Mesodermal cell (in vitro differentiated cells): ENCODE measurements at regions not wholly inside any gene's neighbourhood (a gene's known extent, or its start where the extent isn't known, plus 50 kb on each side); places are given as distances from the start of the nearest gene placed in this dataset.
"Not testable (repeated sequence)": the region's sequence is repeated elsewhere in the genome, so short reads cannot be mapped to it uniquely, and the experiment has no call there.

Experiments
- H3K27ac ChIP-seq: 2 replicates; pipeline ENCODE4 v1.7.0; 2013; ENCODE audit warnings: mild to moderate bottlenecking, low read depth, low read length, moderate library complexity; ENCODE audit not compliant: severe bottlenecking
- H3K36me3 ChIP-seq: 2 replicates; pipeline ENCODE4 v1.7.1; 2013; ENCODE audit warnings: mild to moderate bottlenecking, low read length, moderate library complexity; ENCODE audit not compliant: control insufficient read depth, insufficient read depth
- H3K4me1 ChIP-seq: one replicate; pipeline ENCODE4 v1.7.1; 2013; ENCODE audit warnings: mild to moderate bottlenecking, low read length; ENCODE audit not compliant: insufficient read depth, control insufficient read depth, poor library complexity, severe bottlenecking
- H3K4me3 ChIP-seq: 2 replicates; pipeline ENCODE4 v1.7.0; 2013; ENCODE audit warnings: low read length, control low read depth, mild to moderate bottlenecking; ENCODE audit not compliant: insufficient read depth, poor library complexity, severe bottlenecking; ENCODE audit errors: extremely low read depth
- H3K9me3 ChIP-seq: 2 replicates; pipeline ENCODE4 v1.7.1; 2013; ENCODE audit warnings: mild to moderate bottlenecking, low read length, moderate library complexity; ENCODE audit not compliant: control insufficient read depth
- WGBS, 2 experiments: methylation state at CpG; one replicate each; pipeline ENCODE4 v1.1.5; 2013; ENCODE audit warnings: missing lambda C conversion rate in 2 of 2; ENCODE audit not compliant: insufficient coverage in 2 of 2; 5-methylcytosine and 5-hydroxymethylcytosine counted together

DNA sequence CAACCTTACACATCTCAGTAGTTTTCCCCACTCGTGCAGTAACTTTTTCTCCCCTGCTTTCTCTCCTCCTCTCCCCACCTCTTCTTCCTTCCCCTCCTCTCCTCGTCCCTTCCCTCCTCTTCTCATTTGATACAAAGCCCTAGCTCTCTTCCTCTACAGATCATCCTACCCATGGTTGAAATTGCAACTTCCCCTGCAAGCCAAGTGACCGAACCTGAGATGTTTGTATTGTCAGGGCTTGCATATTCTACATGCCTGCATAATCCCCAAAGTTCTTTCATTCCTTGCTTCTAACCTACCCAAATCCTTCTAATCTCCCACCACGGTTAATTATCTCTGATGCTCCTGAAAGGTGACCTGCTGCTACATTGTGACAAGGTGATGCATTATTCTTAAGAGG, 408.6 kb upstream of the AMELY start:
- H3K4me3 ChIP-seq, H3K9me3 ChIP-seq, H3K4me1 ChIP-seq, H3K27ac ChIP-seq: not testable (repeated sequence)
- H3K36me3 ChIP-seq, result peaks cover 26% of the 10 kb centered on the region
- no CpG with 5 or more reads among the region's 4 CpGs for WGBS, 2 experiments

DNA sequence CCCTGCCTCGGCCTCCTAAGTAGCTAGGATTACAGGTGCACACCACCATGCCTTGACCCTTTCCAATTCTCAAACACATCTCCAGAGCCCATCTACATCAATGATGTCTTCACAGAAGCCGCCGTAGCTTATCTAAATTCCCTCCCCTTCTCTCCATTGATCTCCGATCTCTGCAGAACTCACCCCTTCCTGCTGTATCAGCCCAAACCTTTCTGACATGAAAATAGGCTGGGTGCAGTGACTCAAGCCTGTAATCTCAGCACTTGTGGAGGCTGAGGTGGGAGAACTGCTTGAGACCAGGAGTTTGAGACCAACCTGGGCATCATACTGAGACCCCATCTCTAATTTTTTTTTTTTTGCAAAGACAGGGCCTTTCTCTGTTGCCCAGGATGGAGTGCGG, 406.6 kb upstream of the AMELY start:
- no peaks in the 10 kb centered on the region for H3K9me3 ChIP-seq
- no peak overlapping the region for H3K27ac ChIP-seq
- 97% methylated on average over 3 of the region's 5 CpGs; no CpG with 5 or more reads in 1 of the 2 experiments for WGBS, 2 experiments
- H3K4me3 ChIP-seq, result no peak overlapping the region
- peaks cover 24% of the 10 kb centered on the region for H3K36me3 ChIP-seq
- no peaks in the 10 kb centered on the region for H3K4me1 ChIP-seq

DNA sequence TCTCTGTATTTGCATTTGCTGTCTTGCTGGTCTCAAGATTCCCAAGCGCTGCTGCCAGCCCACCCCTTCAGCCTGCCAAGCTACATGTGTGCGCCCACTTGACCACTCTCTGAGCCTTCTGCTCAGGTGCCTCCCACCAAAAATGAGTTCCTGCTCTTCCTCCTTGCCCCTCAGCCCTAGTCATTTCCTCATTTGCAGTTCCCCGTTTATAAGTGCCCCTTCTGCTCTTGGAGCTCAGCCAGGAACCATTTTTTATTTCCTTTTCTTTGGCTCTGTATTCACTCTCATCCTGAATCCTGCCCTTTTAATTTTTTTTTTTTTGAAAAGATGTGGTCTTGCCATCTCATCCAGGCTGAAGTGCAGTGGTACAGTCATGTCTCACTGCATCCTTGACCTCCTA, 406.0 kb upstream of the AMELY start:
- Histone ChIP-seq H3K36me3 (peaks cover 21% of the 10 kb centered on the region), H3K4me1 (no peaks in the 10 kb centered on the region), H3K4me3 (no peak overlapping the region), H3K27ac (no peak overlapping the region), H3K9me3 (no peaks in the 10 kb centered on the region)
- 94 to 100% methylated on average over 1 to 3 of the region's 3 CpGs for WGBS, 2 experiments

DNA sequence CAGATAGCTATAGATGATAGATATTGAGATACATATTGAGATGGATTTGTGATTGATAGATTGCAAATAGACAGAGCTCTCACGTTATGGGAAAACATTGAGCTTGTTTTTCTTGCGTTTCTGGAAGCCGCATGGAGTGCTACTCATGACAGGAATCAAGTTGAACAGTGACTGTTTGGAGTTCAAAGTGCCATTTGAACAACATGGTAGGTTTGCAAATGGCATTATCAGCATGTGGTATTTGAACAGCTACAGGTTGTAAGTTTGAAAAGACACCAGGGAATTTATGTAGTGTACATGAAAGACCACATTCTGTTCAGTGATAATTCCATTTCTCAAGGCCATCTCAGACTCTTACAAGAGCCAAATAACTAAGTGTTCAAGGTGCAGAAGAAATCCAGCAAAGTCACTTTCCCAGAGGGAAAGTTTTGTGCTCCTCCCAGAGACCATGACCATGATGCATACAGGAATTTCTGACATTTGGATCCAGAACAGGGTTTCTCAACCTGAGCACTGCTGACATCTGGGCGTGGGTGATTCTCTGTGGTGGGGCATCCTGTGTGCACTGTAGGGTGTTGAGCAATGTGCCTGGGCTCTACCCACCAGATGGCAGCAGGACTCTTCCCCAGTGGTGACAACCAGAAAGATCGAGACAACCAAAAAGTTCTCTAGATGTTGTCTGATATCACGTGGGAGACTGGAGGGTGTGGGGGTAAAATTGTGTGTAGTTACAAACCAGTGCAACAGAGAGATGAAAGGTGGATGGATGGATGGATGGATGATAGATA, 399.1 kb upstream of the AMELY start:
- Histone ChIP-seq H3K4me1 (no peaks in the 10 kb centered on the region), H3K4me3 (no peak overlapping the region), H3K9me3 (no peaks in the 10 kb centered on the region), H3K27ac (no peak overlapping the region), H3K36me3 (peaks cover 41% of the 10 kb centered on the region)
- 92 to 97% methylated on average over 3 to 5 of the region's 6 CpGs for WGBS, 2 experiments

DNA sequence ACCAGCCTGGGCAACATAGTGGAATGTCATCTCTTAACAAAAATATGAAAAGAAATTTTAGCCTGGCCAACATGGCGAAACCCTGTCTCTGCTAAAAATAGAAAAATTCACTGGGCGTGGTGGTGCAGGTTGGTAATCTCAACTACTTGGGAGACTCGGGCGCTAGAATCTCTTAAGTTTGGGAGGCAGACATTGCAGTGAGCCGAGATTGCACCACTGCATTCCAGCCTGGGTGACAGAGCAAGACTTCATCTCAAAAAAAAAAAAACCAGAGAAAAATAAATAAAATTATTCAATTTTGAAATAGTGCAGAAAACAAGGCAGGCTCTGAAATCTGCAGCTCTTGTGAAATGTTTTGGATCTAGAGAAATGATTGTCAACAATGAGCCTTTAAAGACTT, 397.3 kb upstream of the AMELY start:
- Histone ChIP-seq H3K36me3 (peaks cover 47% of the 10 kb centered on the region), H3K27ac (no peak overlapping the region), H3K4me1 (no peaks in the 10 kb centered on the region), H3K4me3 (no peak overlapping the region), H3K9me3 (no peaks in the 10 kb centered on the region)
- WGBS, 2 experiments, result 90 to 100% methylated on average over 1 to 4 of the region's 5 CpGs

DNA sequence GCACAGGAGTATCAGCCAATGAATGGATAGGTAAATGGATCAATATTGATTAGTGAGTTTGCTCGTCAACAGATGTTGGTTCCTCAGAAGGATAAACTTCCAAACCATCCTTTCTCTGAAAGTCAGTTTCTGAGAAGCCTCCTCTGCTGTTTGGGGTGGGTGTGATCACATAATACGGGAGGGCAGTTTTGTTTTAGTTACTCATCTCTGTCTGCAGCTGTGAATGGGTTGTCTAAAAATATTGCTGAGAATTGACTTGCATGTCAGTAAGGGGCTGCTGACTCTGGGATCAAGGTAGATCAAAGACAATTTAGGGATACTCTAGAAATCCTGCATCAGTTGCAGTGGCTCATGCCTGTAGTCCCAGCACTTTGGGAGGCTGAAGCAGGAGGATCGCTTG, 390.8 kb upstream of the AMELY start:
- no CpG with 5 or more reads among the region's 3 CpGs for WGBS, 2 experiments

DNA sequence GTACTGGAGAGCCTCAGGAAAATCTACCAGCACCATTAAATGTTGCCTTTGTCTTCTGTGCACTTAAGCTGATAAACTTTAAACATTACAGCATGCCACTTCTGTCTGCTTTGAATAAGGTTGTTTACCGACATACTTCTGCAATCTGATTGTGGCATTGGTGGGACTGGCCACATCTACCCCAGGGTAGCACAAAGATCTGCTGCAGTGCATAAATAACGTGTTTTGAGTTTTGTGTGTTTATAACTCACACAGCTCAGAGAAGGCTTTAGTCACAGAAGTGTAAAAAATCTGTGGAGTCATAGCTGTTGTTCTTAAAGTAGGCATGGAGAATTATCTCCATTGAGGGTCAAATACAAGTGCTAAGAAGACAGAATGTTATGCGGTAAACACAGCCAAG, 388.4 kb upstream of the AMELY start:
- Histone ChIP-seq H3K4me3 (no peak overlapping the region), H3K27ac (no peak overlapping the region), H3K4me1 (no peaks in the 10 kb centered on the region), H3K9me3 (no peaks in the 10 kb centered on the region), H3K36me3 (peaks cover 18% of the 10 kb centered on the region)
- 100% methylated on average over 1 of the region's 3 CpGs; no CpG with 5 or more reads in 1 of the 2 experiments for WGBS, 2 experiments

More for the DNA sequence above, 390.8 kb upstream of the AMELY start:
- Histone ChIP-seq H3K4me1 (no peaks in the 10 kb centered on the region), H3K4me3 (no peak overlapping the region), H3K36me3 (peaks cover 31% of the 10 kb centered on the region), H3K9me3 (no peaks in the 10 kb centered on the region), H3K27ac (no peak overlapping the region)

DNA sequence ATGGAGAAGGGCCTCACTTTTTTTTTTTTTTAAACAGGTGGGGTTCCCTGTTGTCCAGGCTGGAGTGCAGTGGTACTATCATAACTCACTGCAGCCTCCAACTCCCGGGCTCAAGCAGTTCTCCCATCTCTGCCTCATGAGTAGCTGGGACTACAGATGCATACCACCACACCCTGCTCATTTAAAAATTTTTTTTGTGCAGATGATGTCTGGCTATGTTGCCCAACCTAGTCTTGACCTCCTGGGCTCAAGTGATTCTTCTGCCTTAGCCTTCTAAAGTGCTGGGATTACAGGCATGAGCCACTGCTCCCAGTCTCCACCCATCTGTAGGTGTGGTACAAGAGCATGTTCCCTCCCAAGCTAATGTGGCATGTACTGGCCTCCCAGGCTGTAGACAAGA, 380.6 kb upstream of the AMELY start:
- WGBS, 2 experiments, result 80% methylated on average over 1 of the region's 1 CpG; no CpG with 5 or more reads in 1 of the 2 experiments
- no peak overlapping the region for H3K27ac ChIP-seq
- no peak overlapping the region for H3K4me3 ChIP-seq
- H3K9me3 ChIP-seq, result no peaks in the 10 kb centered on the region
- H3K4me1 ChIP-seq, result no peaks in the 10 kb centered on the region
- peaks cover 13% of the 10 kb centered on the region for H3K36me3 ChIP-seq

DNA sequence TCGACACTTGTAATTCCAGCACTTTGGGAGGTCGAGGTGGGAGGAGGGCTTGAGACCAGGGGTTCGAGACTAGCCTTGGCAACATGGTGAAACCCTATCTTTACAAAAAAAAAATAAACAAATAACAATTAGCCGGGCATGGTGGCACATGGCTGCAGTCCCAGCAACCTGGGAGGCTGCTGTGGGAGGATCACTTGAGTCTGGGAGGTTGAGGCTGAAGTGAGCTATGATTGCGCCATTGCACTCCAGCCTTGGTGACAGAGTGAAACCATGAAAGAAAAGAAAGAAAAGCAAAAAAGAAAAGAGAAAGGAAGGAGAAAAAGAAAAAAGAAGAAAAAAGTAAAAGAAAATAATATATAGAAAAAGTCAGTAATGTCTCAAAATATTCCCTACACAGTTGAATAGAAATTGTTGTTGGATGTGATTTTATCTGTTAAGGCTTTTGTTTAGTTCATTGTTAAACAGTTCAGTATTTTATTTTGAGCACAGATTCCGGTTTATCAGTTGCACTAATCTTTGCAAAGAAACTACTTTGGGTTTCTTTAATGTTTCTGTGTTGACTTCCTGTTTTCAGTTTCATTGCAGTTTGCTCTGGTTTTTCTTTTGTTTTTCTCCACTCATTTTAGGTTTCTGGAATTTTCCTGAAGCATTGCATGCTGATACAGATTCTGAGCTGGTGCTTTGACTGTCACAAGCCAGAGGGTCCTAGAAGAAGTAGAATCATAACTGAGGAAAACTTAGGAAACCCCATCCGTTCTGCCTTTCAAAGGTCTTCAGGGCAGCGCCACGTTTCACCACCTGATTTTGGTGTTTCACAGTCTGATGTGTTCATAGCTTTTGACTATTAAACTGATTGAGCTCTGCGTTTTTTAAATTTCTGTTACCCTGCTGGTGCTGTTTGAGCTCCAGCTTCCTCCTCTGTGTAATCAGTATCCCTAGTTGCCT, 378.6 kb upstream of the AMELY start:
- H3K9me3 ChIP-seq, result no peaks in the 10 kb centered on the region
- no peak overlapping the region for H3K27ac ChIP-seq
- H3K4me3 ChIP-seq, result no peak overlapping the region
- 92 to 100% methylated on average over 1 to 2 of the region's 10 CpGs for WGBS, 2 experiments
- no peaks in the 10 kb centered on the region for H3K4me1 ChIP-seq
- H3K36me3 ChIP-seq, result peaks cover 18% of the 10 kb centered on the region

DNA sequence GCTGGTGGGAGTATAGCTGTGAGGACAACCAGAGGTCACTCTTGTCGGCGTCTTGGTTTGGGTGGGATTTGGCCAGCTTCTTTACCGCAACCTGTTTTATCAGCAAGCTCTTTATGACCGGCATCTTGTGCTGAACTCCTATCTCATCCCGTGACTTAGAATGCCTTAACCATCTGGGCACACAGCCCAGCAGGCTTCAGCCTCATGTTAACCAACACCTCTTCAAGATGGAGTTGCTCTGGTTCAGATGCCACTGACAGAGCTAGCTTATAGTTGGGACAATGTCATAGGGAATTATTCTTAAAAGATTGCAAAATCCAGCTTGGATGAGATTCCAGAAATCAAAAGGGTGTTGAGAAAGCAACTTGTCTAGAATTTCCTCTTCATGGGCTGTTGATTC, 377.1 kb upstream of the AMELY start:
- H3K4me1 ChIP-seq, result no peaks in the 10 kb centered on the region
- H3K4me3 ChIP-seq, result no peak overlapping the region
- H3K36me3 ChIP-seq, result peaks cover 31% of the 10 kb centered on the region
- H3K9me3 ChIP-seq, result no peaks in the 10 kb centered on the region
- WGBS, 2 experiments, result 92 to 100% methylated on average over 1 to 2 of the region's 5 CpGs
- no peak overlapping the region for H3K27ac ChIP-seq
